Peyer's patch (tissue), 4 donors: ENCODE measurements at regions not wholly inside any gene's neighbourhood (a gene's known extent, or its start where the extent isn't known, plus 50 kb on each side); places are given as distances from the start of the nearest gene placed in this dataset.

Experiments used
- CTCF ChIP-seq, 6 experiments: fragments of 450-650 bp in 4 of 6; fragments of 200-600 bp in 2 of 6; sonication (generic) in 1 of 6; IDR thresholded peaks; one replicate each; pipeline ENCODE4 v1.5.1; 2017 to 2019; ENCODE audit warnings: antibody characterized with exemption in 6 of 6, mild to moderate bottlenecking in 3 of 6, moderate library complexity in 1 of 6
- POLR2A ChIP-seq, 2 donors: fragments of 450-650 bp; IDR thresholded peaks; one replicate each; pipeline ENCODE4 v1.5.1; 2017; ENCODE audit warnings: antibody characterized with exemption in 2 of 2, mild to moderate bottlenecking in 2 of 2, moderate library complexity in 2 of 2

- TF ChIP-seq CTCF (IDR thresholded peaks at IDR 0.05) (no peak), POLR2A (IDR thresholded peaks at IDR 0.05) (no peak)
Observed at GRCh38 chr10:108817584-108817983, 1105.7 kb downstream of the XPNPEP1 start.
